ENCODE measurements at regions not wholly inside any gene's neighbourhood (a gene's known extent, or its start where the extent isn't known, plus 50 kb on each side); places are given as distances from the start of the nearest gene placed in this dataset.

DNA sequence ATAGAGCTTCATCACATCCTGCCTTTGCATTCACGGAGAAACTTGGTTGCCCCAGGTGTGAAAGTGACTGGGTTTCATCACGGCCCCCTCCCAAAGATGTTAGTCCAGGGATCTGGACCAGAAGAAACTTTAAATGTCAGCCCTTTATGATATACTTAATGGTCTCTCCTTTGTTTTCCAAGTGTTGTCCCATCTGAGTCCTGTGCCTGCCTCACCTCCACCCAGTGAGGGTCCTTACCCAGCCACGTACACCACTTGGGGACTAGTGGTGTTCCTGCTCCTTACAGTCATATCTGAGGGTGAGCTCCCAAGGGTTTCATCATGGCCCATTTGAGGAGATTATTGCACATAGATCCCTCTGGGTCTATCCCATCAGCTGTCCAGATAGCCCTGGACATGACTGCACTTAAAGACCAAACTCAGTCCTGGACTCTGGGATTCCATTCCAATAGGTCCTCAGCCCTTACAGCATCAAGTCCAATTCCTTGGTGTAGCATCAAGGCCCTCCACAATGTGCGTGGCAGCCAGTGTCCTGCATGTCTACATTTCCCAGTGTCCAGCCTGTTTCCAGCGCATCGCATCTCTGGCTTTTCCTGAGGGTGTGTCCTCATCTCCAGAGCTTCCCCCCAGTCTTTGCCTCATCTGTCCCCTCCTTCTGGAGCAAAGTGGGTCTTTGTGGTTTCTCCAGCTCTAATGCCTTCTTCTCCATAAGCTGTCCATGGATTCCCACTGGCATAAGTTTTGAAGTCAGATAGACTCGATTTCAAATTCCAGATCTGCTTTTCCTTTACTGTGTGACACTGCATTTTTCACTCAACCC is 351.6 kb downstream of the MYCN start:
- no peak for DNase-seq
- TF ChIP-seq, protein P1, sequence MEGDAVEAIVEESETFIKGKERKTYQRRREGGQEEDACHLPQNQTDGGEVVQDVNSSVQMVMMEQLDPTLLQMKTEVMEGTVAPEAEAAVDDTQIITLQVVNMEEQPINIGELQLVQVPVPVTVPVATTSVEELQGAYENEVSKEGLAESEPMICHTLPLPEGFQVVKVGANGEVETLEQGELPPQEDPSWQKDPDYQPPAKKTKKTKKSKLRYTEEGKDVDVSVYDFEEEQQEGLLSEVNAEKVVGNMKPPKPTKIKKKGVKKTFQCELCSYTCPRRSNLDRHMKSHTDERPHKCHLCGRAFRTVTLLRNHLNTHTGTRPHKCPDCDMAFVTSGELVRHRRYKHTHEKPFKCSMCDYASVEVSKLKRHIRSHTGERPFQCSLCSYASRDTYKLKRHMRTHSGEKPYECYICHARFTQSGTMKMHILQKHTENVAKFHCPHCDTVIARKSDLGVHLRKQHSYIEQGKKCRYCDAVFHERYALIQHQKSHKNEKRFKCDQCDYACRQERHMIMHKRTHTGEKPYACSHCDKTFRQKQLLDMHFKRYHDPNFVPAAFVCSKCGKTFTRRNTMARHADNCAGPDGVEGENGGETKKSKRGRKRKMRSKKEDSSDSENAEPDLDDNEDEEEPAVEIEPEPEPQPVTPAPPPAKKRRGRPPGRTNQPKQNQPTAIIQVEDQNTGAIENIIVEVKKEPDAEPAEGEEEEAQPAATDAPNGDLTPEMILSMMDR (IDR thresholded peaks at IDR 0.05), result no peak
- Mint-ChIP-seq H3K4me3 (no peak overlapping the region), H3K27ac (no peak overlapping the region), H3K27me3 (ENCODE audit: low read depth, poor library complexity) (peaks cover 6% of the 10 kb centered on the region), H3K36me3 (ENCODE audit: low read depth) (no peaks in the 10 kb centered on the region), H3K9me3 (no peaks in the 10 kb centered on the region), H3K4me1 (peaks cover 15% of the 10 kb centered on the region)

DNA sequence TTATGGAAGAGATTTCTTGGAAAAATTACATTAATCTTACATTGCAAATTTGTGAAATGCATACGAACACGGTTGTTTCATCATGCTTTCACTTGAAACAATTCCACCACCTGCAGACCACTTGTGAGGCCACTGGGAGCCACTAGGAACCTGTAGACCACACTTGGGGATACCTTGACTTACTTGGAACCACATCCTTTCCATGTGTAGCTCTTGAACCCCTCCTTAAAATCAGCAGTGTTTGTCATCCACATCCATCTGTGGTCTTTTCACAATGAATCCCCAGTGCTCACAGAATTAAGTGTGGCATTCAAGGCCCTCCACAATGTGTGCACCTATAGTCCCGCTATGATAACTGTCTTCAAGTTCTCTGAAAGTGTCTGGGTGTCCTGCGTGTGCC is 350.9 kb downstream of the MYCN start:
- TF ChIP-seq, protein P1 (IDR thresholded peaks at IDR 0.05), result no peak
- H3K27me3 Mint-ChIP-seq (ENCODE audit: low read depth, poor library complexity), result peaks cover 7% of the 10 kb centered on the region
- H3K4me1 Mint-ChIP-seq, result peaks cover 14% of the 10 kb centered on the region
- DNase-seq, result no peak
- no peak overlapping the region for H3K27ac Mint-ChIP-seq
- no peaks in the 10 kb centered on the region for H3K36me3 Mint-ChIP-seq (ENCODE audit: low read depth)
- no peak overlapping the region for H3K4me3 Mint-ChIP-seq
- H3K9me3 Mint-ChIP-seq, result no peaks in the 10 kb centered on the region

DNA sequence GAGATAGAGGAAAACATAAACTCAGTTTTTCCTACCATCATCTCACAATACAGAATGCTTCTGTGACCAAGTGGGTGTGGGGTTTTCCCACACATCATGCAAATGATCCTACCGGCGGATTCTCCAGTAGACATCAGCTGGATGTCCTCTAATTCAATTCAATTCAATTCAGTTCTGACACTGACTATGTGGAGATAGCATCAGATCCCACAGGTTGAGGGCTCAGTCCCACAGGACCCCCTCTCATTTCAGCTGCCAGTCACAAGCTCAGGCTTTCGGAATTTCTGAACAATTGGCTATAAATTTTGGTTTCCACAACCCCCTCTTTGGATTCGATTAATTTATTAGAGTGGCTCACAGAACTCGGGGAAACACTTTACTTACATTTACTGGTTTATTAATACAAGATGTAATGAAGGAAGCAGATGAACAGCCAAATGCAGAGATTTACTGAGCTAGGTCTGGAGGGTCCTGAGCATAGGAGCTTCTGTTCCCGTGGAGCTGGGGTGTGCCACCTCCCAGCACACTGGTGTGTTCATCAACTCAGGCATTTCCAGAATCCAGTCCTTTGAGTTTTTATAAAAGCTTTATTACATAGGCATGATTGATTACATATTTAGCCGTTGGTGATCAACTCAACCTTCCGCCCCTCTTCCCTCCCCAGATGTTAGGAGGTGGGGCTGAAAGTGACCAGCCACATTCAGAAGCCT is 350.1 kb downstream of the MYCN start:
- DNase-seq, result no peak
- no peak overlapping the region for H3K27ac Mint-ChIP-seq
- TF ChIP-seq, protein P1 (IDR thresholded peaks at IDR 0.05), result no peak
- H3K4me1 Mint-ChIP-seq, result peaks cover 17% of the 10 kb centered on the region
- H3K27me3 Mint-ChIP-seq (ENCODE audit: low read depth, poor library complexity), result peaks cover 9% of the 10 kb centered on the region
- no peak overlapping the region for H3K4me3 Mint-ChIP-seq
- no peaks in the 10 kb centered on the region for H3K36me3 Mint-ChIP-seq (ENCODE audit: low read depth)
- no peaks in the 10 kb centered on the region for H3K9me3 Mint-ChIP-seq

GRCh38 chr2:16288371-16289112 is 348.2 kb downstream of the MYCN start:
- Mint-ChIP-seq H3K36me3 (ENCODE audit: low read depth) (no peaks in the 10 kb centered on the region), H3K27me3 (ENCODE audit: low read depth, poor library complexity) (peaks cover 9% of the 10 kb centered on the region), H3K4me1 (peaks cover 21% of the 10 kb centered on the region), H3K9me3 (no peaks in the 10 kb centered on the region), H3K4me3 (no peak overlapping the region), H3K27ac (no peak overlapping the region)
- no peak for DNase-seq
- TF ChIP-seq, protein P1 (IDR thresholded peaks at IDR 0.05), result no peak

DNA sequence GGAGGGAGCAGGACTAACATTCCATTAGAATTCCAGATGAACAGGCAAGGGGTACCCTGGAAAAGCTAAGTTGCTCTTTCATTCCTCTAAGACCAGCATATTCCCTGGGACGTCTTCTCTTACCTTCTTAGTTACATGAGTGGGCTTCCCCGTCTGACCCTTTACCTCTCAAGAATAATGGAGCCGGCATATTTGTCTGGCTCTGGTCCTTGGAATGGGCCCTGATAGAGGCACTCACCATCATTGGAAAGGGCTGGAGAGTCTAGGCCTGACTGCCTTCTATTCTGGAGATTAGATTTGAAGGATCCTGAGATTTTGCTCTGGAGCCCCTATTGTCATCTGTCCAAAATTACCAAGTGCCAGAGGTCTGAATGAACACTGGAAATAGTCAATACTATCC is 347.5 kb downstream of the MYCN start:
- Mint-ChIP-seq H3K27ac (no peak overlapping the region), H3K9me3 (no peaks in the 10 kb centered on the region), H3K36me3 (ENCODE audit: low read depth) (no peaks in the 10 kb centered on the region), H3K4me1 (peaks cover 21% of the 10 kb centered on the region), H3K27me3 (ENCODE audit: low read depth, poor library complexity) (peaks cover 9% of the 10 kb centered on the region), H3K4me3 (no peak overlapping the region)
- DNase-seq, result no peak
- TF ChIP-seq, protein P1 (IDR thresholded peaks at IDR 0.05), result no peak

Measured in nephron progenitor cell (in vitro differentiated cells).